ENCODE measurements at regions not wholly inside any gene's neighbourhood (a gene's known extent, or its start where the extent isn't known, plus 50 kb on each side); places are given as distances from the start of the nearest gene placed in this dataset.

DNA sequence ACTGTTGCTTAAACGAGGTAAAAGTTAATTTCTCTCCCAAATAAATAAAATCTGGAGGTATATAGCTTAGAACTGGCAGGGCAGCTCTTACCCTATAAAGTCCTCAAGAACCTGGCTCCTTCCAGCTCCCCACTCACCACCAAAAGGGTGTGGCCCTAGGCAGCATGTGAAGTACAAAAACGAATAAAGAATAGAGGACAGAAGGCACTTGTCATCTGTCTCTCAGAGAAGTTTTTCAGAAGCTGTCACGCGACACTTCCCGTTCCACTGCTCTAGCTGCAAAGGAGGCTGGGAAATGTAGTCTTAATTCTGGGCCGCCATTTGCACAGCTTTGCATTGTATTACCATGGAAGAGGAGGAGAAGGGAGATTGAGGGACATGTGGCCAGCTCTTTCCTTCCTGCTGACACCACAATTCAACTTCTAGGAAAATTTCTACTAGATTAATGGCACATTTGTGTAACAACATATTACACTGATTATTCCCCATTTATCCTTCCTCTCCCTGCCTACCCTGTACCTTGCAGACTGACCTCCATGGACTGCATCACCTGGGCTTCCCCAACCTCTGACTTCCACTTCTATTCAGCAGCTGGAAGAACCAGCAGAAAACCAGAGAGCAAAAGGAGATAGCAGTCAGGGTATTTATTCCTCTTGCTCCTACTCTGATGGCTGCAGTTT is 62.2 kb downstream of the CCDC71L start:
- peak; percentile 81 for DNase-seq (ENCODE audit: low read depth)
- peak overlapping the region; percentile 67 for H3K4me3 ChIP-seq (ENCODE audit: low read depth, low read length)
- no peak for TF ChIP-seq CTCF (conservative IDR thresholded peaks at IDR 0.05; ENCODE audit: low read depth, low read length)

- DNase-seq (ENCODE audit: low read depth), result no peak
- no peak for TF ChIP-seq CTCF (conservative IDR thresholded peaks at IDR 0.05; ENCODE audit: low read depth, low read length)
- peak overlapping the region; percentile 67 for H3K4me3 ChIP-seq (ENCODE audit: low read depth, low read length)
Measured at GRCh38 chr7:106597751-106598546, 63.0 kb downstream of the CCDC71L start.

GRCh38 chr7:106597014-106597413 is 63.9 kb downstream of the CCDC71L start:
- no peak for TF ChIP-seq CTCF (conservative IDR thresholded peaks at IDR 0.05; ENCODE audit: low read depth, low read length)
- no peak for DNase-seq (ENCODE audit: low read depth)
- no peak overlapping the region for H3K4me3 ChIP-seq (ENCODE audit: low read depth, low read length)

GRCh38 chr7:106595922-106596321 is 65.0 kb downstream of the CCDC71L start:
- H3K4me3 ChIP-seq (ENCODE audit: low read depth, low read length), result no peak overlapping the region
- no peak for DNase-seq (ENCODE audit: low read depth)
- no peak for TF ChIP-seq CTCF (conservative IDR thresholded peaks at IDR 0.05; ENCODE audit: low read depth, low read length)

DNA sequence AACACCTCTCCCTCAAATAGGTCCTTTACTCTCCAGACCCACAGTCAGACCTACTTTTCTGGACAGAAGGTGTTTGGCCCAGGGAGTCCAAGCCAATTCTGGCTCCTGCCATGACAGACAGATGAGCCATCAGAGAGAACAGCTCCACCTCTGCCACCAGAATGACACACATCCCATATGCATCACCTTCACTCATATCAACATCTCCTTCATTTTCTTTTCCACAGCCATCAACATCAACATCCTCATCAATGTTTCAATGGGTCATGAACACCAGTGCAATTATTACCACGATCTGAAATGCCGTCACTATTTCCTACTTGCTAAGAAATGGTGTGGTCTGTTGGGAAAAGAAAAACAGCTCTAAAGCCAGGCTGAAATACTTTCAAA is 67.9 kb downstream of the CCDC71L start:
- TF ChIP-seq CTCF (conservative IDR thresholded peaks at IDR 0.05; ENCODE audit: low read depth, low read length), result no peak
- no peak for DNase-seq (ENCODE audit: low read depth)
- no peak overlapping the region for H3K4me3 ChIP-seq (ENCODE audit: low read depth, low read length)

GRCh38 chr7:106592282-106593027 is 68.5 kb downstream of the CCDC71L start:
- no peak overlapping the region for H3K4me3 ChIP-seq (ENCODE audit: low read depth, low read length)
- no peak for DNase-seq (ENCODE audit: low read depth)
- no peak for TF ChIP-seq CTCF (conservative IDR thresholded peaks at IDR 0.05; ENCODE audit: low read depth, low read length)
